Testis (tissue), 2 donors: ENCODE measurements at regions not wholly inside any gene's neighbourhood (a gene's known extent, or its start where the extent isn't known, plus 50 kb on each side); places are given as distances from the start of the nearest gene placed in this dataset.

Experiments used
- POLR2A ChIP-seq: fragments of 450-650 bp; IDR thresholded peaks from one replicate; pipeline ENCODE4 v1.6.1; 2017; ENCODE audit warnings: antibody characterized with exemption, mild to moderate bottlenecking, moderate library complexity
- TF ChIP-seq, protein P1 (sequence below), 3 experiments: fragments of 450-650 bp in 2 of 3; fragments of 200-600 bp in 1 of 3; sonication (generic) in 1 of 3; IDR thresholded peaks; one replicate each; pipeline ENCODE4 v1.5.1; 2016 to 2019; ENCODE audit warnings: antibody characterized with exemption in 3 of 3, mild to moderate bottlenecking in 2 of 3, moderate library complexity in 1 of 3

DNA sequence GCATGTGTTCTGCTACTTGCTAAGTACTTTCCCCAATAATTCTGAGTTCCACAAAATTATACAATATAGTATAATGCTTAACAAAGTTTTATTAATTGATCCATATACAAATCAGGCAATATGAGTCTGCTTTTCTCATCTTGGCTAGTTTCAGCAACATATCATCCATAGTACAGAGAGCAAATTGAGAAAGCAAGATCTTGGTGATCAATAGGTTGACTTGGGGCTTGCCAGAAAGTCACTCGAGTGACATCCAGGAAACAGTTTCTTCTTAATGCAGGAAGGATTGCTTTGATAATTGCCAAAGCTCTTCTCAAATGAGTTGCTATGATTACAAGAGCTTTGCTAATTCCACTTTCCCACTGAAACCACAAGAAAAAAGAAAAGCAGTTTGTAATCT, 533.6 kb upstream of the NMUR2 start:
- TF ChIP-seq, protein P1, sequence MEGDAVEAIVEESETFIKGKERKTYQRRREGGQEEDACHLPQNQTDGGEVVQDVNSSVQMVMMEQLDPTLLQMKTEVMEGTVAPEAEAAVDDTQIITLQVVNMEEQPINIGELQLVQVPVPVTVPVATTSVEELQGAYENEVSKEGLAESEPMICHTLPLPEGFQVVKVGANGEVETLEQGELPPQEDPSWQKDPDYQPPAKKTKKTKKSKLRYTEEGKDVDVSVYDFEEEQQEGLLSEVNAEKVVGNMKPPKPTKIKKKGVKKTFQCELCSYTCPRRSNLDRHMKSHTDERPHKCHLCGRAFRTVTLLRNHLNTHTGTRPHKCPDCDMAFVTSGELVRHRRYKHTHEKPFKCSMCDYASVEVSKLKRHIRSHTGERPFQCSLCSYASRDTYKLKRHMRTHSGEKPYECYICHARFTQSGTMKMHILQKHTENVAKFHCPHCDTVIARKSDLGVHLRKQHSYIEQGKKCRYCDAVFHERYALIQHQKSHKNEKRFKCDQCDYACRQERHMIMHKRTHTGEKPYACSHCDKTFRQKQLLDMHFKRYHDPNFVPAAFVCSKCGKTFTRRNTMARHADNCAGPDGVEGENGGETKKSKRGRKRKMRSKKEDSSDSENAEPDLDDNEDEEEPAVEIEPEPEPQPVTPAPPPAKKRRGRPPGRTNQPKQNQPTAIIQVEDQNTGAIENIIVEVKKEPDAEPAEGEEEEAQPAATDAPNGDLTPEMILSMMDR (IDR thresholded peaks at IDR 0.05), result no peak
- no peak for TF ChIP-seq POLR2A
